Endothelial cell of umbilical vein (primary cell): ENCODE measurements at regions not wholly inside any gene's neighbourhood (a gene's known extent, or its start where the extent isn't known, plus 50 kb on each side); places are given as distances from the start of the nearest gene placed in this dataset.

Source experiments
- BruUV-seq: library from RNA; stranded (reverse); fragments of 400-500 nt; replicated peaks from 2 replicates; lab custom pipeline; 2021; lab: Mats Ljungman, UMichigan
- CTCF ChIA-PET: fragments of 300-600, 350-600 bp; sonication (Branson Sonifier 250); formaldehyde crosslinking; loops from one replicate; lab custom pipeline; 2021; ENCODE audit warnings: antibody characterized with exemption, inconsistent platforms; lab: Charles Lee
- POLR2A ChIA-PET: fragments of 300-600, 350-600 bp; sonication (Branson Sonifier 250); formaldehyde crosslinking; loops from one replicate; lab custom pipeline; 2021; ENCODE audit warnings: antibody characterized with exemption, inconsistent platforms; lab: Charles Lee
- DNase-seq: peaks from one replicate; pipeline ENCODE4 v3.0.0-alpha.2; 2011; ENCODE audit warnings: low read depth, low spot score
- FAIRE-seq: peaks from 2 replicates; lab custom pipeline; 2011; peaks lifted over from hg19 to GRCh38; lab: Jason Lieb, UNC
- H2AFZ ChIP-seq: 2 replicates; pipeline ENCODE4 v1.6.0; 2012; ENCODE audit warnings: low read depth, low read length, control low read depth, inconsistent platforms
- H3K27ac ChIP-seq: 2 replicates; pipeline ENCODE4 v1.5.1; 2011; ENCODE audit warnings: low read depth, mild to moderate bottlenecking, control low read depth, low read length, moderate library complexity; ENCODE audit not compliant: insufficient read depth
- H3K27me3 ChIP-seq, 2 experiments: 2 replicates each; pipeline versions ENCODE4 v1.6.0 to v1.6.1; 2011; ENCODE audit warnings: low read length in 2 of 2, mixed read lengths in 1 of 2; ENCODE audit not compliant: control insufficient read depth in 2 of 2, insufficient read depth in 2 of 2
- H3K36me3 ChIP-seq, 2 experiments: 2 replicates in 1 of 2; 3 replicates in 1 of 2; pipeline ENCODE4 v1.5.1; 2011; ENCODE audit warnings: low read length in 2 of 2, mild to moderate bottlenecking in 1 of 2, moderate library complexity in 1 of 2; ENCODE audit not compliant: control insufficient read depth in 2 of 2, insufficient read depth in 2 of 2; ENCODE audit errors: extremely low read depth in 1 of 2
- H3K4me1 ChIP-seq: 3 replicates; pipeline ENCODE4 v1.5.1; 2011; ENCODE audit warnings: mild to moderate bottlenecking, low read length; ENCODE audit not compliant: control insufficient read depth, insufficient read depth; ENCODE audit errors: extremely low read depth
- H3K4me2 ChIP-seq: 2 replicates; pipeline ENCODE4 v1.6.1; 2011; ENCODE audit warnings: low read length, control low read depth, mixed read lengths; ENCODE audit not compliant: insufficient read depth
- H3K4me3 ChIP-seq, 3 experiments: fragments of 200-600 bp in 1 of 3; sonication (generic), shearing (Covaris generic) in 1 of 3; replicated peaks in 1 of 3; 2 replicates each; pipeline ENCODE4 v1.5.1; 2011 to 2016; ENCODE audit warnings: control low read depth in 3 of 3, low read length in 3 of 3, mild to moderate bottlenecking in 2 of 3, inconsistent platforms in 1 of 3, low read depth in 1 of 3, moderate library complexity in 1 of 3; ENCODE audit not compliant: insufficient read depth in 1 of 3
- H3K79me2 ChIP-seq: 2 replicates; pipeline ENCODE4 v1.6.0; 2012; ENCODE audit warnings: low read length, inconsistent platforms; ENCODE audit not compliant: control insufficient read depth, insufficient read depth
- H3K9ac ChIP-seq: replicated peaks from 2 replicates; pipeline ENCODE3; 2011; ENCODE audit warnings: low read length, control low read depth; ENCODE audit not compliant: insufficient read depth; ENCODE audit errors: extremely low read depth
- H3K9me1 ChIP-seq: replicated peaks from 3 replicates; pipeline ENCODE4 v1.6.0; 2011; ENCODE audit warnings: mild to moderate bottlenecking, low read length; ENCODE audit not compliant: control insufficient read depth, insufficient read depth; ENCODE audit errors: extremely low read depth
- H3K9me3 ChIP-seq: replicated peaks from 2 replicates; pipeline ENCODE4 v1.5.1; 2012; ENCODE audit warnings: low read length, inconsistent platforms; ENCODE audit not compliant: control insufficient read depth, insufficient read depth
- H4K20me1 ChIP-seq: replicated peaks from 2 replicates; pipeline ENCODE3; 2011; ENCODE audit warnings: mild to moderate bottlenecking, low read length; ENCODE audit not compliant: control insufficient read depth, insufficient read depth; ENCODE audit errors: extremely low read depth
- EZH2 ChIP-seq: IDR thresholded peaks from 2 replicates; pipeline ENCODE4 v1.6.1; 2012; ENCODE audit warnings: borderline replicate concordance, low read depth, mild to moderate bottlenecking, moderate library complexity, low read length, inconsistent platforms; ENCODE audit not compliant: severe bottlenecking
- FOS ChIP-seq: IDR thresholded peaks from 2 replicates; pipeline ENCODE4 v1.6.1; 2011; ENCODE audit warnings: mild to moderate bottlenecking, low read length, moderate library complexity, borderline replicate concordance; ENCODE audit not compliant: insufficient read depth
- GATA2 ChIP-seq: IDR thresholded peaks from 2 replicates; pipeline ENCODE4 v1.7.0; 2011; ENCODE audit warnings: low read depth, mild to moderate bottlenecking, moderate library complexity, mixed read lengths, low read length; ENCODE audit not compliant: insufficient read length, insufficient read depth
- JUN ChIP-seq: IDR thresholded peaks from 2 replicates; pipeline ENCODE4 v1.6.1; 2011; ENCODE audit warnings: borderline replicate concordance, low read depth; ENCODE audit not compliant: insufficient read length, insufficient read depth
- MAX ChIP-seq: IDR thresholded peaks from 2 replicates; pipeline ENCODE4 v1.6.1; 2011; ENCODE audit not compliant: insufficient read depth, insufficient read length
- MYC ChIP-seq: IDR thresholded peaks from one replicate; pipeline ENCODE4 v1.6.1; 2011; ENCODE audit warnings: mild to moderate bottlenecking, low read depth, low read length
- POLR2A ChIP-seq: IDR thresholded peaks from 2 replicates; pipeline ENCODE4 v1.6.1; 2012; ENCODE audit warnings: low read depth, mild to moderate bottlenecking, control low read depth, low read length
- POLR2AphosphoS5 ChIP-seq: IDR thresholded peaks from 2 replicates; pipeline ENCODE4 v1.6.1; 2012; ENCODE audit warnings: low read depth, mild to moderate bottlenecking, control low read depth, low read length, moderate library complexity; ENCODE audit not compliant: insufficient read depth
- dilution Hi-C: fragments of 300-500 bp; cut with MboI; formaldehyde crosslinking; loops from one replicate; pipeline ENCODE4 v1.15.0; 2019; ENCODE audit warnings: low sequenced_read_pairs; ENCODE audit not compliant: extremely low pct_ligation_motif_present
- intact Hi-C: fragments of 100-400 bp; cut with micrococcal nuclease; formaldehyde crosslinking; loops from one replicate; pipeline ENCODE4 v1.10.0; 2022
- TF ChIP-seq, protein P1 (sequence below), 2 donors: IDR thresholded peaks; 1 replicate in 1 of 2; 2 replicates in 1 of 2; pipeline ENCODE4 v1.5.1; 2011; ENCODE audit warnings: low read length in 2 of 2, mild to moderate bottlenecking in 2 of 2, moderate library complexity in 2 of 2, control low read depth in 1 of 2, inconsistent platforms in 1 of 2, low read depth in 1 of 2; ENCODE audit not compliant: insufficient read depth in 1 of 2; ENCODE audit errors: extremely low read depth in 1 of 2

GRCh38 chr2:220320326-220320725, 692.9 kb downstream of the SLC4A3 start:
- no peak for TF ChIP-seq JUN
- TF ChIP-seq POLR2AphosphoS5 = no peak
- TF ChIP-seq POLR2A = no peak
- no peak for TF ChIP-seq EZH2
- no peak for TF ChIP-seq GATA2
- no peak for TF ChIP-seq FOS
- TF ChIP-seq, protein P1, sequence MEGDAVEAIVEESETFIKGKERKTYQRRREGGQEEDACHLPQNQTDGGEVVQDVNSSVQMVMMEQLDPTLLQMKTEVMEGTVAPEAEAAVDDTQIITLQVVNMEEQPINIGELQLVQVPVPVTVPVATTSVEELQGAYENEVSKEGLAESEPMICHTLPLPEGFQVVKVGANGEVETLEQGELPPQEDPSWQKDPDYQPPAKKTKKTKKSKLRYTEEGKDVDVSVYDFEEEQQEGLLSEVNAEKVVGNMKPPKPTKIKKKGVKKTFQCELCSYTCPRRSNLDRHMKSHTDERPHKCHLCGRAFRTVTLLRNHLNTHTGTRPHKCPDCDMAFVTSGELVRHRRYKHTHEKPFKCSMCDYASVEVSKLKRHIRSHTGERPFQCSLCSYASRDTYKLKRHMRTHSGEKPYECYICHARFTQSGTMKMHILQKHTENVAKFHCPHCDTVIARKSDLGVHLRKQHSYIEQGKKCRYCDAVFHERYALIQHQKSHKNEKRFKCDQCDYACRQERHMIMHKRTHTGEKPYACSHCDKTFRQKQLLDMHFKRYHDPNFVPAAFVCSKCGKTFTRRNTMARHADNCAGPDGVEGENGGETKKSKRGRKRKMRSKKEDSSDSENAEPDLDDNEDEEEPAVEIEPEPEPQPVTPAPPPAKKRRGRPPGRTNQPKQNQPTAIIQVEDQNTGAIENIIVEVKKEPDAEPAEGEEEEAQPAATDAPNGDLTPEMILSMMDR (IDR thresholded peaks at IDR 0.05; ENCODE audit: extremely low read depth in 1 of 2, insufficient read depth in 1 of 2, low read depth in 1 of 2, low read length in 2 of 2) = no peak
- TF ChIP-seq MAX = no peak
- no peak for TF ChIP-seq MYC
- no peak overlapping the region for H2AFZ ChIP-seq

More at GRCh38 chr2:220320326-220320725, 692.9 kb downstream of the SLC4A3 start:
- no peaks in the 10 kb centered on the region for H4K20me1 ChIP-seq
- DNase-seq = no peak
- H3K4me1 ChIP-seq = no peaks in the 10 kb centered on the region
- H3K27ac ChIP-seq = no peak overlapping the region
- no peak overlapping the region for H3K4me2 ChIP-seq
- H3K4me3 ChIP-seq = no peak overlapping the region
- no peaks in the 10 kb centered on the region for H3K79me2 ChIP-seq
- H3K9me3 ChIP-seq = peaks cover 2% of the 10 kb centered on the region
- intact Hi-C loops (no loop called here), dilution Hi-C loops (no loop called here)
- H3K36me3 ChIP-seq = no peaks in the 10 kb centered on the region
- CTCF ChIA-PET = no interaction called here
- no peaks in the 10 kb centered on the region for H3K27me3 ChIP-seq
- FAIRE-seq = no peak
- POLR2A ChIA-PET = no interaction called here
- H3K9me1 ChIP-seq = no peaks in the 10 kb centered on the region
- no peak overlapping the region for H3K9ac ChIP-seq
- no TSS peak for BruUV-seq
